K562 (cell line): ENCODE measurements at regions not wholly inside any gene's neighbourhood (a gene's known extent, or its start where the extent isn't known, plus 50 kb on each side); places are given as distances from the start of the nearest gene placed in this dataset.

Experiments used
- ATAC-seq: fragments of 200-7000 bp; cut with Tn5 transposase; 3 replicates; pipeline ENCODE4 v1.9.1; 2020; ENCODE audit warnings: moderate library complexity
- BruUV-seq: library from RNA; stranded (reverse); fragments of 400-500 nt; replicated peaks from 2 replicates; lab custom pipeline; 2021; lab: Mats Ljungman, UMichigan
- CTCF ChIA-PET: fragments of 300-600 bp; formaldehyde crosslinking; extraction: SDS; loops from one replicate; lab custom pipeline; 2021; ENCODE audit warnings: low intra/inter-chr PET ratio; lab: Yijun Ruan, JAX
- POLR2A ChIA-PET: fragments of 300-600, 350-650 bp; sonication (Branson Sonifier 250); formaldehyde crosslinking; extraction: SDS; loops from one replicate; lab custom pipeline; 2021; ENCODE audit warnings: antibody characterized with exemption, inconsistent platforms; lab: Yijun Ruan, JAX
- DNase-seq, 4 experiments: peaks; one replicate each; pipeline versions ENCODE4 v3.0.0 to v3.0.0-alpha.2; 2011 to 2018; ENCODE audit warnings: low spot score in 3 of 4, mixed read lengths in 3 of 4; ENCODE audit errors: extremely low read depth in 1 of 4
- FAIRE-seq: peaks from 2 replicates; lab custom pipeline; 2011; peaks lifted over from hg19 to GRCh38; lab: Jason Lieb, UNC
- H2AFZ ChIP-seq: 2 replicates; pipeline ENCODE4 v1.6.0; 2011; ENCODE audit warnings: low read depth, low read length, control low read depth, inconsistent platforms
- H3K27ac ChIP-seq: fragments of 200-600 bp; 3 replicates; pipeline ENCODE4 v1.8.0; 2011; ENCODE audit warnings: low read depth, mild to moderate bottlenecking, control low read depth, inconsistent platforms, low read length, moderate library complexity, mixed read lengths; ENCODE audit errors: extremely low read depth
- H3K27me3 ChIP-seq, 2 experiments: fragments of 300-600 bp in 1 of 2; 2 replicates in 1 of 2; 3 replicates in 1 of 2; pipeline versions ENCODE4 v1.6.0 to v1.8.0; 2011; ENCODE audit warnings: inconsistent platforms in 2 of 2, low read length in 2 of 2, mild to moderate bottlenecking in 1 of 2, mixed read lengths in 1 of 2, moderate library complexity in 1 of 2; ENCODE audit not compliant: control insufficient read depth in 2 of 2, insufficient read depth in 2 of 2
- H3K36me3 ChIP-seq: fragments of 300-600 bp; 3 replicates; pipeline ENCODE4 v1.8.0; 2011; ENCODE audit warnings: mild to moderate bottlenecking, low read length, inconsistent platforms; ENCODE audit not compliant: control insufficient read depth, insufficient read depth
- H3K4me1 ChIP-seq, 2 experiments: fragments of 200-600 bp in 1 of 2; replicated peaks in 1 of 2; 2 replicates in 1 of 2; 3 replicates in 1 of 2; pipeline versions ENCODE4 v1.5.1 to v1.8.0; 2011; ENCODE audit warnings: inconsistent platforms in 2 of 2, low read length in 2 of 2, mild to moderate bottlenecking in 1 of 2, mixed read lengths in 1 of 2, moderate library complexity in 1 of 2; ENCODE audit not compliant: control insufficient read depth in 2 of 2, insufficient read depth in 2 of 2
- H3K4me2 ChIP-seq: 2 replicates; pipeline ENCODE4 v1.6.1; 2011; ENCODE audit warnings: low read length, control low read depth, inconsistent platforms, mixed read lengths; ENCODE audit not compliant: insufficient read depth
- H3K4me3 ChIP-seq: fragments of 200-600 bp; sonication (generic), shearing (Covaris generic); 2 replicates; pipeline ENCODE4 v1.5.1; 2016; ENCODE audit warnings: control low read depth, inconsistent platforms
- H3K79me2 ChIP-seq: fragments of 200-600 bp; 3 replicates; pipeline ENCODE4 v1.8.0; 2011; ENCODE audit warnings: low read length, inconsistent platforms; ENCODE audit not compliant: control insufficient read depth, insufficient read depth
- H3K9ac ChIP-seq, 2 experiments: 2 replicates each; pipeline versions ENCODE4 v1.6.0 to v1.6.1; 2011; ENCODE audit warnings: low read depth in 2 of 2, low read length in 2 of 2, control low read depth in 1 of 2, inconsistent platforms in 1 of 2, mild to moderate bottlenecking in 1 of 2, mixed read lengths in 1 of 2; ENCODE audit not compliant: insufficient read depth in 1 of 2
- H3K9me1 ChIP-seq: one replicate; pipeline ENCODE4 v1.6.0; 2011; ENCODE audit warnings: inconsistent platforms, mild to moderate bottlenecking, low read length, moderate library complexity; ENCODE audit not compliant: control insufficient read depth, insufficient read depth
- H3K9me3 ChIP-seq: replicated peaks from 2 replicates; pipeline ENCODE4 v1.5.1; 2011; ENCODE audit warnings: low read depth, low read length, inconsistent platforms; ENCODE audit not compliant: control insufficient read depth, insufficient read depth
- H4K20me1 ChIP-seq: replicated peaks from 2 replicates; pipeline ENCODE4 v1.6.1; 2011; ENCODE audit warnings: low read length, inconsistent platforms, mixed read lengths; ENCODE audit not compliant: control insufficient read depth, insufficient read depth
- FOXP1 ChIP-seq: sonication (generic); formaldehyde crosslinking; IDR thresholded peaks from 2 replicates; pipeline ENCODE4 v1.8.0; 2022; ENCODE audit warnings: mild to moderate bottlenecking, missing genetic modification reagents
- POLR2G ChIP-seq: fragments of 200-400 bp; formaldehyde crosslinking; IDR thresholded peaks from 2 replicates; pipeline ENCODE4 v1.6.1; 2017; ENCODE audit warnings: low read depth, mild to moderate bottlenecking, antibody characterized with exemption, low read length, moderate library complexity
- SAFB ChIP-seq: fragments of 200-400 bp; formaldehyde crosslinking; IDR thresholded peaks from 2 replicates; pipeline ENCODE4 v1.6.1; 2017; ENCODE audit warnings: low read depth, low read length, borderline replicate concordance
- ZBTB33 ChIP-seq: sonication (generic); formaldehyde crosslinking; IDR thresholded peaks from 2 replicates; pipeline ENCODE4 v1.8.1; 2023; ENCODE audit warnings: mild to moderate bottlenecking, missing genetic modification reagents
- WGBS: fragments of 100-300 bp; shearing (Covaris generic); methylation state at CpG from one replicate; pipeline ENCODE4 v1.1.6; 2016; ENCODE audit warnings: low coverage, mixed read lengths; ENCODE audit not compliant: insufficient coverage; ENCODE audit errors: missing lambda C conversion rate; 5-methylcytosine and 5-hydroxymethylcytosine counted together
- in situ Hi-C: fragments of 300-500 bp; cut with MboI; formaldehyde crosslinking; loops from 4 replicates; pipeline ENCODE4 v1.15.0; 2018; ENCODE audit warnings: inconsistent platforms, mixed read lengths
- intact Hi-C: fragments of 100-400 bp; cut with micrococcal nuclease; formaldehyde crosslinking; loops from 2 replicates; pipeline ENCODE4 v1.14.2; 2022
- TF ChIP-seq, protein P1 (sequence below): fragments of 250-450 bp; sonication (Bioruptor Pico); IDR thresholded peaks from 2 replicates; pipeline ENCODE4 v1.5.0; 2021; ENCODE audit warnings: mild to moderate bottlenecking, moderate library complexity

DNA sequence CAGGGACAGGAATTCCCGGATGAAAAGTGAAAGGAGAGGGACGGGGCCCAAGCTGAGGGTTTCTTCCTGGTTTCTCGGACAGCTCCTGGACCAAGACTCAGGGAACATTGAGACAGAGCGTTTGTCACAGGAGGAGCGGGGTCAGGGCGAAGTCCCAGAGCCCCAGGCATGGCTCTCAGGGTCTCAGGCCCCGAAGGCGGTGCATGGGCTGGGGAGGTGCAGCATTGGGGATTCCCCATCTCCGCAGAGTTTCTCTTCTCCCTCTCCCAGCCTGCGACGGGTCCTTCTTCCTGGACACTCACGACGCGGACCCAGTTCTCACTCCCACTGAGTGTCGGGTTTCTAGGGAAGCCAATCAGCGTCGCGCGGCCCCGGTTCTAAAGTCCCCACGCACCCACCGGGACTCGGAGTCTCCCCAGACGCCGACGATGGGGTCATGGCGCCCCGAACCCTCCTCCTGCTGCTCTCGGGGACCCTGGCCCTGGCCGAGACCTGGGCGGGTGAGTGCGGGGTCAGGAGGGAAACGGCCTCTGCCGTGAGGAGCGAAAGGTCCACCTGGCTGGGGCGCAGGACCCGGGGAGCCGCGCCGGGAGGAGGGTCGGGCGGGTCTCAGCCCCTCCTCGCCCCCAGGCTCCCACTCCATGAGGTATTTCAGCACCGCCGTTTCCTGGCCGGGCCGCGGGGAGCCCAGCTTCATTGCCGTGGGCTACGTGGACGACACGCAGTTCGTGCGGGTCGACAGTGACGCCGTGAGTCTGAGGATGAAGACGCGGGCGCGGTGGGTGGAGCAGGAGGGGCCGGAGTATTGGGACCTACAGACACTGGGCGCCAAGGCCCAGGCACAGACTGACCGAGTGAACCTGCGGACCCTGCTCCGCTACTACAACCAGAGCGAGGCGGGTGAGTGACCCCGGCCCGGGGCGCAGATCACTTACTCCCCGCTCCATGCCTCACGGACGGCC, 54.6 kb upstream of the POLR1H start:
- H4K20me1 ChIP-seq: no peaks in the 10 kb centered on the region
- H3K4me3 ChIP-seq: no peak overlapping the region
- no peaks in the 10 kb centered on the region for H3K9me3 ChIP-seq
- in situ Hi-C loops: loop anchor here (10.0 kb wide), 1 partner anchor 272 kb away; no protein-coding TSS in a partner anchor
- H3K79me2 ChIP-seq: no peaks in the 10 kb centered on the region
- WGBS: 78% methylated on average over 50 of the region's 74 CpGs
- no peak overlapping the region for H2AFZ ChIP-seq
- ChIA-PET POLR2A (no interaction called here), CTCF (no interaction called here)
- H3K36me3 ChIP-seq: no peaks in the 10 kb centered on the region
- H3K27ac ChIP-seq: no peak overlapping the region
- no peak for DNase-seq
- no peak for ATAC-seq
- H3K4me2 ChIP-seq: no peak overlapping the region
- BruUV-seq: no TSS peak
- peaks cover 0 to 10% of the 10 kb centered on the region in 2 experiments; a peak in 1 of 5 replicates for H3K4me1 ChIP-seq
- intact Hi-C loops: no loop called here
- no peaks in the 10 kb centered on the region for H3K27me3 ChIP-seq
- TF ChIP-seq POLR2G: peak; percentile 42
- no peak for TF ChIP-seq SAFB
- H3K9ac ChIP-seq: peak overlapping the region in 1 of 2 experiments; percentile 20; a peak in 1 of 4 replicates
- H3K9me1 ChIP-seq: no peaks in the 10 kb centered on the region
- FAIRE-seq: no peak

DNA sequence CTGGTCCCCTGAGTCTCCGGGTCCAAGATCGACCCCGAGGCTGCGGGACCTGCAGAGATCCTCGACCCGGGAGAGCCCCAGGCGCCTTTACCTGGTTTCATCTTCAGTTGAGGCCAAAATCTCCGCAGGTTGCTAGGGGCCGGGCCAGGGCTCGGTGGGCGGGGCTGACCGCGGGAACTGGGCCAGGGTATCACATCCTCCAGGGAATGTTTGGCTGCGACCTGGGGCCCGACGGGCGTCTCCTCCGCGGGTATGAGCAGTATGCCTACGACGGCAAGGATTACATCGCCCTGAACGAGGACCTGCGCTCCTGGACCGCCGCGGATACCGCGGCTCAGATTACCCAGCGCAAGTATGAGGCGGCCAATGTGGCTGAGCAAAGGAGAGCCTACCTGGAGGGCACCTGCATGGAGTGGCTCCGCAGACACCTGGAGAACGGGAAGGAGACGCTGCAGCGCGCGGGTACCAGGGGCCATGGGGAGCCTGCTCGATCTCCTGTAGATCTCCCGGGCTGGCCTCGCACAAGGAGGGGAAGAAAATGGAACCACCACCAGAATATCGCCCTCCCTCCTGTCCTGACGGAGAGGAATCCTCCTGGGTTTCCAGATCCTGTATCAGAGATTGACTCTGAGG, 53.8 kb upstream of the POLR1H start:
- Histone ChIP-seq H2AFZ (no peak overlapping the region), H3K79me2 (no peaks in the 10 kb centered on the region), H4K20me1 (no peaks in the 10 kb centered on the region), H3K9me1 (no peaks in the 10 kb centered on the region), H3K9me3 (no peaks in the 10 kb centered on the region), H3K27ac (no peak overlapping the region), H3K27me3 (no peaks in the 10 kb centered on the region), H3K9ac (no peak overlapping the region), H3K4me1 (peaks cover 0 to 10% of the 10 kb centered on the region in 2 experiments; a peak in 1 of 5 replicates), H3K4me2 (no peak overlapping the region), H3K36me3 (no peaks in the 10 kb centered on the region), H3K4me3 (no peak overlapping the region)
- TF ChIP-seq FOXP1 (CRISPR knock-in tag) (no peak), POLR2G (peak; percentile 37; the same call in 1 of the 2 replicates), ZBTB33 (0 out of 2 replicates have a peak, but pooled peaks have one; percentile 20)
- TF ChIP-seq, protein P1, sequence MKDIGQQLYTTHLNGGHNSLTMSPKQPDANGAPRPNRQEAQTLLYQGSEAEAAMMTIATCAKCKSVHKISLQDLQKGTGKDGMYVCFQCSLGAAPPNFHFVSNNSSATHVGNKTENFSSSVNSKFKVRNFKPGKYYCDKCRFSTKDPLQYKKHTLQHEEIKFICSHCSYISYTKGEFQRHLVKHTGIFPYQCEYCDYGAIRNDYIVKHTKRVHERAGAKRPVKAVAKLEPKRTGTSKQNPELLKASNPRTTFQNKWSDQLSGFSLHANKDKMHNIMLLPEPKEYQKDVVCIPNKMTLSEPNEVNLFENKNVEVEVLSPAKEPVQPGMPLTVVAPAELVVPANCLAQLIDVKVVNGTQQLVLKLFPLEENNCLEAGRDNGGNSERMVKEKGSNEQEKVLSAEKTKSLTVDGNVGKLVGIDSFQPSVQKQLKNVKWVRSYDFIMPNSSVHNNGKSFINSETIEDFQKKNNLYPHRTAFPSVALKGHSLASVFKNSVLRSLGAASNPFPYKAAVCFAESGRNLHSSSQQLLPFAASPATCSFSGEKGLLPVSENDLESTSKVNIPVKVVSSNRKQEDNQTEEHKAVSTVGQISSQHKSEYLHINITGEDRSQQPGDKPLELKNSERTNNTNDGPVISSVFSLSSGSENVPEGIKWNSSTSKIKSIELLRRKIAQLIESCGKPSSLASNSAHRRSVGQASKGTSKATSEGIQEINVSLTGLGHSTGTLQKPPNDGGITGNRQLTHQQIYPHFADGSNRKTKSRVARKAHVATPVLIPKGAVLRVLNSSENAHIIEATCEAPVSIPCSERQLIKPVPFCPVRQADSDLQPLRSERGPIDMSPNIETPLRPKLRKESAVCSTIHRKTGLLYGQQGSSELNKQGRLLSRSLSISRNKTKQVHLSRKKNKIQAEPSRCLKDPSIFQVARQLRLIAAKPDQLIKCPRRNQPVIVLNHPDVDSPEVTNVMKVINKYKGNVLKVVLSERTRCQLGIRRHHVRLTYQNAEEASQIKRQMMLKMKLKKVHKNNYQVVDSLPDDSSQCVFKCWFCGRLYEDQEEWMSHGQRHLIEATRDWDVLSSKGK (CRISPR knock-in tag): no peak
- ATAC-seq (no peak), DNase-seq (no peak), FAIRE-seq (no peak)
- ChIA-PET POLR2A (no interaction called here), CTCF (no interaction called here)
- 90% methylated on average over 34 of the region's 42 CpGs for WGBS
- in situ Hi-C loops (loop anchor here (10.0 kb wide), 1 partner anchor 272 kb away; no protein-coding TSS in a partner anchor), intact Hi-C loops (no loop called here)
- BruUV-seq: no TSS peak
